IPS-18c (cell line): ENCODE measurements at regions not wholly inside any gene's neighbourhood (a gene's known extent, or its start where the extent isn't known, plus 50 kb on each side); places are given as distances from the start of the nearest gene placed in this dataset.

Experiments used
- H3K4me3 ChIP-seq: 2 replicates; pipeline ENCODE4 v1.7.0; 2013; ENCODE audit warnings: low read depth, mild to moderate bottlenecking, low read length, moderate library complexity; ENCODE audit not compliant: insufficient read depth
- H3K9me3 ChIP-seq: one replicate; pipeline ENCODE4 v1.6.1; 2013; ENCODE audit warnings: mild to moderate bottlenecking, low read length, moderate library complexity; ENCODE audit not compliant: control insufficient read depth, insufficient read depth

DNA sequence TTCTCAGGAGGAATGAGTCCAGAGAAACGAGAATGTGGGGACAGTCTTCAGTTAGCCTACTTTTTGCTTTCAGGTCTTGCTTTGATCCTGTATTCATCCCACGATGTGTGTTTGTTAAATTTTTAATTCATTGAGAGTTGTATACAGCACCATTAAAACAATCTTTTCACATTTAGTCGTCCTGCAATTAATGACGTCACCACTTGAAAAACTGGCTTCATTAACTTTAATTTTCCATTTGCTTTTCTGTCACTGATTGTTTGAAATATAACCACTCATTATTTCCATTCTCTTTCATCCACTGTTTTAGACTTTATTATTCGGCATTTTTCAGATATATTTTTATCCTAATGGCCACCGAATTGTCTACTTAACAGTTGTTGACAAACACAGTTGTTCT is 146.9 kb downstream of the TFEC start:
- Histone ChIP-seq H3K4me3 (no peak overlapping the region), H3K9me3 (no peaks in the 10 kb centered on the region)

DNA sequence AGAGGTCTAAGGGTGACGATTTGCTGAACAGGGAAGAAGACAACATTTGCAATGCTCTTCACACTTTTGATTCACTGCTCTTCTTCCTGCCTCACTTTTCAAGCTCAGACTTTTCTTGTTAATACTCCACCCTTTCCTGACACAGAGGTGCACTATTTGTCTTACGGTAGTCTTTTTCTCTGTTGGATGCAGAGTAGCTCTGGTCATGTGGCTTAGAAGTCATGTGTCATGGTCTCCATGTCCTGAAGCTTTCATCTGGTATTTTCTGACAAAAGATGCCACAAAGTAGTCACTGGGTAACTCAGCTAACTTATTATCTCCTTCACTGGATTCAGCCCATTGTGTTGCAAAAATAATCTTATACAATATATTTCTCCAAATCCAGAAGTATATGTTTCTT is 149.1 kb downstream of the TFEC start:
- H3K4me3 ChIP-seq = no peak overlapping the region
- H3K9me3 ChIP-seq = no peaks in the 10 kb centered on the region

DNA sequence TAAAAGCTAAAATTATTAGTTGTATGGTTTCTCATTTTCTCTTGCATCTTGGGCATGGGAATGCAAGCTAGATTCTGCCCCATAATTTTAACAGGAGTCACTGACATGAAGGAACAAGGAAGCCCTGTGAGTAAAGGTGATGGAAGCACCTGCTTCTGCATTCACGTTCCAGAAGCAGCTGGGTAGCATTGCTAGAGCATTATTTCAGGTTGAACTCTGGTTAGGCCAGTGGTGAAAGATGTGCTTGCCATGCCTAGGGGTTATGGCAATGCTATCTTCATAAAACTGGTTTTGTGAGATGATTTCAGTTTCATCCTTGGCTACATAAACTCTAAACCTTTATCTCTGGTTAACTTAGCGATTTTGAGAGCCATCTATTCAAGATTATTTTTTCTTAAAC is 151.4 kb downstream of the TFEC start:
- Histone ChIP-seq H3K4me3 (no peak overlapping the region), H3K9me3 (no peaks in the 10 kb centered on the region)

DNA sequence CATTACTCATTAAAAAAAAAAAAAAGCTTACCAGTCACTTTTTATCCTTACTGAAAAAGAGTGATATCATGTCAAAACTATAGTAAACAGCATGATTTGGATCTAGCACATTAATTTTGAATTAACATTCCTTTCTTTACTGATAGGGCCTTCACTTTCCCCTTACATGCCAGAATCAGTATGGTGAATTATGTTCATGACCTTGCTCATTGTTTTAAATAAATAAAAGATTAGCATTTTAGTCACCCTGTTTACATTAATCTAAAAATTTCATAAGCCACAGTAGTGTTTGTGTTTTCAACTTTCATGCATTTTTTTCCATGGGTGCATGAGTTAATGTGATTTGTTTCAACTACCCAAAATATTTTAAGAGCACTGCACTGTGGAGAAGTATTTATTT is 160.8 kb downstream of the TFEC start:
- Histone ChIP-seq H3K4me3 (no peak overlapping the region), H3K9me3 (no peaks in the 10 kb centered on the region)

DNA sequence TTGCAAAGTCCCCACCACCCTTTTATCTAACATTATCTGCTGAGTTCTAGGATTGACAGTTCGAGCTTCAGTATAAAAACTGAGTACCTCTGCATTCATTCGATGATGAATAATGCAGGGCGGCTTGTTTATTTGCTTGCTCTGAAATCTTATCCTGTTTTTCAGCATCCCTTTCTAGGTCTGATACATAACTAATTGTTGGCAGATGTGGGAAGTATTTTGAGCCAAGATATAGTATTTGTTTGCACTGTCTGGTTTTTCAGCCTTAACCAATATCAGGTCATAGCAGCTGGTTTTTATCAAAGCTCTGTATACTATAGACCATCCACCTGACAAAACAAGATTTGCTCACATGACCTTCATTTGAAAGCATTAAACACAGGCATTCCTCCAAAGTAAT is 161.4 kb downstream of the TFEC start:
- no peak overlapping the region for H3K4me3 ChIP-seq
- no peaks in the 10 kb centered on the region for H3K9me3 ChIP-seq

DNA sequence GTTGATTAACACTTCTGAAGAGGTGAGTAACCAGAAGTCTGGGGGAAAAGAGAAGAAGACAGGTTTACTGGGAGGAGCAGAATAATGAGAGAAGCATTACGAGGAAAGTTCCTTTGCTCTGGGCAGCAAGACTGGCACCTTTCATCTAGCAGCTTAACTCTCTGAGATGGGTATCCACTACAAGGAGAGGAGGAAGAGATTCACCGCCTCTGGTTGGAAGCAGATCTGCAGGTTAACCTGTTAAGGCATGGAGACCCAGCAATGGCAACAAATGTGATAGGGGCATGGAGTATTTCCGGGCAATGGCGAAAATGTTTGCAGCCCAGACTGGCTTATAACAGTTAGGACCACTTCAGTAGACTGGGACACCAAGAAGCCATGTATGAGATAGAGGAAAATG is 162.2 kb downstream of the TFEC start:
- Histone ChIP-seq H3K9me3 (no peaks in the 10 kb centered on the region), H3K4me3 (no peak overlapping the region)

DNA sequence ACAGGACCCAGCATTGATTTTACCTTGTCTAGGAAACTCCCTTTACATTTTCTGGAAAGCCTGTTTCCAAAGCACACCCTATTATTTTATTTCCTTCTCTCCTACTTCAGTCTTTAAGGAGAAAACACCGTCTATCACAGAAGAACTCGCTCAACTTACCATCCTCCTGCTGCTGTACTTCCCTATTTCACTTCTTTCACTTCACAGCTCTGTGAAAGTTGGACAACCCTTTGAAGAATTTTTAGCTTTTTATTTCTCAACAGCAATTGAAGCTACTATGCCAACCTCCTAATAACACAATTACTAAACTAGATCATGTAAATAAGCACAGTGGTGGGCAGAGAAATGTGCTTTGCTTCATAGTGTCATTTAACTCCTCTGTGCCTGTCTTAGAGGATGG is 166.5 kb downstream of the TFEC start:
- H3K9me3 ChIP-seq = no peaks in the 10 kb centered on the region
- no peak overlapping the region for H3K4me3 ChIP-seq

DNA sequence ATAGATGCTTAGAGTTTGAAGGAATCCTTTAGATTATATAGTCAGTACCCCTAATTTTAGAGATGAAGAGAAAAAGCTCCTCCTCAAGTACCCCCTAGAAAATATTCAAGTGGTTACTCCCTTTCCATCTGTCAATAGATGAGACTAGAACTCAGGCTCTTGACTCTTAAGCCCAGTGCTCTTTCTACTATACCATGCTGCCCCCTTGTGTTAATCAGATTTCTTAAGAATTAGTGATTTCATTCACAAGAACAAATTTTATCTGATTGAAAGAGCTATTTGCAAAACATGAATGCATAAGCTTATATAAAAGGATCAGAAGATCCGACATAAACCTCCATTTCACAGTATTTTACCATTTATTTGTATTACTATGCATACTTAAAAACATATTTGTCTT is 179.3 kb downstream of the TFEC start:
- H3K9me3 ChIP-seq = no peaks in the 10 kb centered on the region
- no peak overlapping the region for H3K4me3 ChIP-seq

DNA sequence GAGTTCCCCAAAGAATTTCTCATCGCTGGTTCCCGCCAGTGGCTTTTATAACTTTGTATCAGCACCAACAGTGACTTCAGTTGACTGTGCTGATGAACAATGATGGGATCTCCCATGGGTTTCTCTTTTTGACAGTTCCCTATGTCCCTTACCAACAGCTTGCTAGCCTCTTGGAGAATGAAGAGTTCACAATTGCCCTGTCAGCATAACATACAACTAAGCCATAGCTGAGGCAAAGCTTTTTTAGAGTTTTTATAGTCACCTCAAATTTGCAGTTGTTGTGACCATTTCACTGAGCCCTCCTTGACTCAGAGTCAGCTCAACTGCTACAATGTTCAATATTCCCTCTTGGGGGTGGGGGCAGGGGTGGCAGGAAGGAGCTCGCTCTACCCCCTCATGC is 179.8 kb downstream of the TFEC start:
- no peak overlapping the region for H3K4me3 ChIP-seq
- H3K9me3 ChIP-seq = no peaks in the 10 kb centered on the region

DNA sequence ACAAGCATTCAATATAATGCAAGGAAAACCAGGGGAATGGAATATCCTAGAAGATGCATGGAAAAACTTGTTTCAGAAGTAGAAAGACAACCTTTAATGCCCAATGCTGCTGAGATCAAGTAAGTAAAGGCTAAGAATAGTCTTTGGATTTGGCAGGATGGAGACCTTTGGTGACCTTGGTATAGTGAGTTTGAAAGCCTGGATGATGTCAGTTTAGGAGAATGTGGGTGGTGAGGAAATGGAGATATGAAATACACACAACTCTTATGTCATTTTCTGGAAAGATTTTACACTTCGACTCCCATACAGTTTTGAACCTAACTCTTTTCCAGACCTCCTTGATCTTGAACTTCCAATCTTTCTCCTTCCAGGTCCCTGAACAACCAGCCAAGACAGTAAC is 185.7 kb downstream of the TFEC start:
- no peak overlapping the region for H3K4me3 ChIP-seq
- no peaks in the 10 kb centered on the region for H3K9me3 ChIP-seq

DNA sequence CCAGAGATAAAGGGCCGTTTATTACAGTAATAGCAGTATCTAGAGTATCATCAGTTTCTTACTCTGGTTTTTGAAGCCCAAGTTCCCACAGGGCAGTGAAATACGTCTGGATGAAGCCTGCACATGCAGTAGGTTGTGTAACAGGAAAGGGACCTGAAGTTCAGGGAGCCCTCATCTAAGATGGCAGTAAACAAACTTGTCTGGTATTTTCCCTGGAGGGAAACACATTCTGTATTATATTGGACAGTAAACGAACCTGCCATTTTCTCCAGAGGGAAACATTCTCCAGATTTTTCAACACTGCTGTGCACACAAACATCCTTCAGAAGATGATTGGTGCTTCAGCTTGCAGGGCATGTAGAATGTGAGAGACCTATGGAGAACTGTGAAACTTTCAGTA is 189.9 kb downstream of the TFEC start:
- Histone ChIP-seq H3K4me3 (no peak overlapping the region), H3K9me3 (no peaks in the 10 kb centered on the region)

DNA sequence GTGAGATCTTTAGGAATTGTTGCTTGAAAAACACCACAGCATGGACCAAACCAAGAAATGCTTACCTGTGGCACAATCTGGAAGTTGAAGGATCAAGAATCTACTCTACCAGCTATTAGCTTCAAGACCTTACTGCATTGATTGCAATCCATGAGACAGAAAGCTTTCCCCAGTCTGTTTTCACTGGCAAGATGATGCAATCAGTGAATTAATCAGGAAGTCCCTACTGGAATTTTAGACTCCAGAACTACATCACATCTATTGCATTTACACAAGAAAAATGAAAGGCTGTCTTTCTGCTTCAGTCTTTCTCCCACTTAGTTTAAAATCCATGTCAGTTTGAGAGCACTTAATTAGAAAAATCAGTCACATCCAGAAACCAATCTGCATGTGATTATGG is 191.7 kb downstream of the TFEC start:
- Histone ChIP-seq H3K9me3 (no peaks in the 10 kb centered on the region), H3K4me3 (no peak overlapping the region)

DNA sequence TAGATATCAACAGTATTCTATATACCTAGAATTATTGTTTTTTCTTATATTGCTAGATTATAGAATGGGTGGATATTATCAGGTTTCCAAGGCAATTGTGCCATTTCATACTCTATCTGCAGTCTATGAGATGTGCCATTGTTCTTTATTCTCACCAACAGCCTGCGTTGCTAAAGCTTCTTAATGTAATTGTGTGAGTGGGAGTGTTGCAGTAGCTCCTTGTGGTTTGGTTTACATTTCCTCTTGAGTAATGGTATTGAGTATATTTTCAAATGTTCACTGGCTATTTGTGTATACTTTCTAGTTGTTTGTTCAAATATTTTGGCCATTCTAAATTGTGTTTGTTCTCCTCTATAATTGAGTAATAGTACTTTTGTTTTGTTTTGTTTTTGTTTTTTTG is 199.2 kb downstream of the TFEC start:
- Histone ChIP-seq H3K9me3 (no peaks in the 10 kb centered on the region), H3K4me3 (no peak overlapping the region)

DNA sequence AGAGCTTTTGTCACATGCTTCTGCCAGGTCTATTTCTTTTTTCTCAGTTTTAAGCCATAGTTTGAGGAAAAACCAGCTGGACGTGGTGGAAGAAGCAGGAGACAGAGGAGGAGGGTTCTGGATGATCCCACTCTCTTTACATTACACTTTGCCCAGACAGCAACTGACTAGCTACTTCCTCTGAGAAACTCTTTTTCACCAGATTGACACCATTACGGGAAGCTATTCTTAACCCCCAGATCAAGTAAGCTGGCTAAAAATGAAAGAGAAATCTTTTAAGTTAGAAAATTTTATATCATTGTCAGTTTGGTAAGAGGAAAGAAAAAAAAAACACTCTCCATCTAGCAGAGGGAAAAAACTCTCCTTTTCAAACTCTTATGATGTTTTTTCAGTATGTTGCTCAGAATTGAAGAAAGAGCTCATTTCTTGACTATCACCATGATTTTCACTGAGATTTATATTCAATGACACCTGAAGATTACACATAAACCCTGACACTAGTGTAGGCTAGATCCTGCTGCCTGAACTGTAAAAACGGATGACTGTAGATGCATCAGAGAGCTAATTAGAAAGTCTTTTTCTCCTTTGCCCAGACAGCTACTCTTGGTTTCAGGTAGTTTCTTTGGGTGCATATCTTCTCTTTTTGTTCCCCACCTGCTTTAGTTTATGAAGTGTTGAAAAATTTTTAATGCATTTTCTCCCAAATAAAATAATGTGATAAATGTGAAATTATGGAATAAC is 203.1 kb downstream of the TFEC start:
- no peak overlapping the region for H3K4me3 ChIP-seq

DNA sequence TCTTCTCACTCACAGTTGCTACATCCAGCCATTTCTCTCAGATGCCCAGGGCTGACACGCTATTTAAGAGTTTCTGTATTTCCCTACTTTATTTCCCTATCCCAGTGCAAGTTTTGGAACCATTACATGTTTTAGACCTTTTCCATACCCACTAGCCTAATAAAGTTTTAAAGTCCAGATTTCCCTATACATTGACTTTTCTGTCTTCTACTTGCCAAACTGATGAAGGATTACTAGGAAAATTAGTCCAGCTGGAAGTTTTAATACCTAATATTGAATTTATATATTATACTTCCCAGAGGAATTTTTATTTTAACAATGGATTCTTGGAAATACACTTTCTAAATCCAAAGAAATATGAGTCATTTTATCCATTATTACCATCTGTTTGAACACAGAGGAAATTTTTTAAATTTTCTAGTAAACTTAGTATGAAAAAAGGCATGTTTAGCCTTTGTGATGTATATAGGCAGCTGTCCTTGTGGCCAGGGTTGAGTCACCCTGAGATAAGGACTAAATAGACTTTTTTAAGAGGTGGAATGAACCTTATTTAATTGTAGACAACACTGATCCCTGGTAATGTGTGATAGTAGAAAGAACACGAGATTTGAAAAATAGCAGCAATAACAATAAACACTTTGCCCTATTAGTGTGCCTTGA is 205.0 kb downstream of the TFEC start:
- H3K9me3 ChIP-seq = no peaks in the 10 kb centered on the region

More for the DNA sequence above, 203.1 kb downstream of the TFEC start:
- no peaks in the 10 kb centered on the region for H3K9me3 ChIP-seq

DNA sequence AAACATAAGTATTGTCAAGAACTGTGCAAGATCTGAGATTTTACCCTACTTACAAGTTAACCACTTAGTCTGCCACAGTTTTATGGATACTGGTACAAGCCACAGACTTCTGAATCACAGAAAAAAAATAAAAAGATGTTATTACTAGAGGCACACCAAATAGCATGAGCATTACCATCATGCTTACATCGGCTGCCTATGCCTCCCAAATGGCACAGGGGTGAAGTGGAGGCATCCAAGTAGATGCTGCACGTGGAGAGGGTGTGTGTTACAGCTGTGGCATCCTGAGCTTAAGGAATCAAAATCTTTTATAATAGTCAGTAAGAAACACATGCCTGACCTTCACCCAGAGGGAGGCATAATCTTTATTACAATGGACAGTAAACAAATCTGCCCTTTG is 207.8 kb downstream of the TFEC start:
- Histone ChIP-seq H3K9me3 (no peaks in the 10 kb centered on the region), H3K4me3 (no peak overlapping the region)

More for the DNA sequence above, 205.0 kb downstream of the TFEC start:
- no peak overlapping the region for H3K4me3 ChIP-seq

DNA sequence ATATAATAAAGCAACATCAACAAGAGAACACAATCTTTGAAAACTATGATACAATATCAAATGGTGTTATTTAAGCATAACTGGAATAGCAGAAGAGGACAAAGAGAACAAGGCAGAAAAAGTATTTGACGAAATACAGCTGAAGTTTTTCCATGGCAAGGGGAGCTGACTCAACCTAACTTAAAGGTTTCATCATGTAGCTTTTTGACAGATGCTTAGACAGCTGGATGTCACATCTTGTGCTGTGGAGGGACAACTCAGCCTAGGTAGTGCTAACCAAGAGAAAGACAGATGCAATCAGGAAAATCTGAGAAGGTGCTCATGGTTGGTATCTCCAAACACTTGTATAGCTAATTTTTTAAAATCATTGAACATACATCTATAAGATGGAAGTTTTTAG is 208.2 kb downstream of the TFEC start:
- Histone ChIP-seq H3K9me3 (no peaks in the 10 kb centered on the region), H3K4me3 (no peak overlapping the region)

DNA sequence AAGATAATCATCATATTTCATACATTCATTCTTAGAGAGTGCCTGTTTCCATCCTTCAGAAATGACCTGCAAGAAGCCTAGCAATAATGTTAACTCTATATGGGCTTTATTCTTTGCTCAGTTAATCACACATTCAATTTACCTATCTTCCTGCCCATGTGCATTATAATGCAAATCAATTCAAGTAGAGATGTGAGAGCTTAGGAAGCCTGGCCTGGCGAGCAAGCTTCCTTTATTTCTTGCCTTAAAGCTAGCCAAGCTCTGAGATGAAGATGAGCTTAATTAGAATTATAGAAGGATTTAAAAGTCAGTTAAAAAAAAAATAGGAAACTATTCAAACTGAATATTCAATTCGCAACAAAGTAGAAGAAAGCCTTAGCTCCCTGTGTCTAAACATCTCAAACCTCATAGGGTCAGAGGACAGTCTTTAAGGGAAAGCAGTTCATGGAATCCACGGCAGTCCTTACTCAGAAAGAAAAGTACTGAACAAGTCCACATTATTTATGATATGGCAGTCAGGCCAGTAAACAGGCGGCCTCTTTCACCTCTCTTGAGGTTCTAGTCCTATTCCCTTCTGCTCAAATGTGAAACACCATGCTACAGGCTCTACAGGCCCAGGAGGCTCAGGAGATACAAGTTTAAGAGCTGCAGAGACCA is 214.1 kb downstream of the TFEC start:
- Histone ChIP-seq H3K9me3 (no peaks in the 10 kb centered on the region), H3K4me3 (no peak overlapping the region)
